Fibroblast of the aortic adventitia (primary cell): ENCODE measurements at regions not wholly inside any gene's neighbourhood (a gene's known extent, or its start where the extent isn't known, plus 50 kb on each side); places are given as distances from the start of the nearest gene placed in this dataset.
A peak's percentile ranks its signal among the peaks of the same experiment; 100 is the strongest.

Source experiments
- DNase-seq: peaks from one replicate; pipeline ENCODE4 v3.0.0-alpha.2; 2010; ENCODE audit warnings: low read depth
- H3K4me3 ChIP-seq: 2 replicates; pipeline ENCODE4 v1.5.1; 2011; ENCODE audit warnings: low read depth, mild to moderate bottlenecking, control low read depth, low read length, moderate library complexity
- CTCF ChIP-seq: IDR thresholded peaks from 2 replicates; pipeline ENCODE4 v1.5.1; 2011; ENCODE audit warnings: mild to moderate bottlenecking, low read length, control low read depth, inconsistent platforms; ENCODE audit not compliant: insufficient read depth

GRCh38 chr6:169161572-169162167, 92.0 kb downstream of the THBS2 start:
- TF ChIP-seq CTCF, result no peak
- H3K4me3 ChIP-seq, result no peak overlapping the region
- DNase-seq, result no peak

- H3K4me3 ChIP-seq, result no peak overlapping the region
- DNase-seq, result no peak
- no peak for TF ChIP-seq CTCF
Measured at GRCh38 chr6:169160855-169161560, 92.6 kb downstream of the THBS2 start.

- TF ChIP-seq CTCF, result no peak
Measured at GRCh38 chr6:169160091-169160854, 93.4 kb downstream of the THBS2 start.

GRCh38 chr6:169159331-169159730, 94.3 kb downstream of the THBS2 start:
- DNase-seq, result no peak
- no peak overlapping the region for H3K4me3 ChIP-seq
- TF ChIP-seq CTCF, result no peak

More at GRCh38 chr6:169160091-169160854, 93.4 kb downstream of the THBS2 start:
- no peak for DNase-seq
- H3K4me3 ChIP-seq, result no peak overlapping the region

GRCh38 chr6:169158691-169159090, 95.0 kb downstream of the THBS2 start:
- TF ChIP-seq CTCF, result peak; percentile 20
- DNase-seq, result peak; percentile 30
- no peak overlapping the region for H3K4me3 ChIP-seq

- DNase-seq, result peak; percentile 96
- no peak overlapping the region for H3K4me3 ChIP-seq
- TF ChIP-seq CTCF, result no peak
Measured at GRCh38 chr6:169158174-169158573, 95.5 kb downstream of the THBS2 start.
